Body of pancreas (tissue), 4 donors: ENCODE measurements at regions not wholly inside any gene's neighbourhood (a gene's known extent, or its start where the extent isn't known, plus 50 kb on each side); places are given as distances from the start of the nearest gene placed in this dataset.

Source experiments
- ATAC-seq: fragments of 150-250 bp; one replicate; pipeline ENCODE4 v1.9.1; 2016
- DNase-seq, 4 donors: peaks; one replicate each; pipeline ENCODE4 v3.0.0-alpha.2; 2019
- H3K27ac ChIP-seq, 4 donors: fragments of 200-600 bp; sonication (generic); 1 replicate in 3 of 4; 2 replicates in 1 of 4; pipeline versions ENCODE4 v1.5.1 to v1.6.1; 2016 to 2019; ENCODE audit warnings: mild to moderate bottlenecking in 1 of 4, mixed read lengths in 1 of 4, moderate library complexity in 1 of 4
- H3K27me3 ChIP-seq, 2 donors: fragments of 200-600 bp; sonication (generic); one replicate each; pipeline ENCODE4 v1.6.0; 2016; ENCODE audit warnings: mild to moderate bottlenecking in 1 of 2
- H3K36me3 ChIP-seq, 2 donors: fragments of 200-600 bp; sonication (generic); replicated peaks in 1 of 2; 2 replicates each; pipeline ENCODE4 v1.5.1; 2016; ENCODE audit warnings: low read depth in 2 of 2; ENCODE audit not compliant: insufficient read depth in 1 of 2
- H3K4me1 ChIP-seq: fragments of 200-600 bp; sonication (generic); one replicate; pipeline ENCODE4 v1.6.0; 2016
- H3K4me3 ChIP-seq, 2 donors: fragments of 200-600 bp; sonication (generic); 1 replicate in 1 of 2; 2 replicates in 1 of 2; pipeline ENCODE4 v1.5.1; 2016 to 2019
- H3K9me3 ChIP-seq, 3 donors: fragments of 200-600 bp; sonication (generic); 1 replicate in 2 of 3; 2 replicates in 1 of 3; pipeline ENCODE4 v1.5.1; 2016
- CTCF ChIP-seq, 7 experiments: fragments of 450-650 bp in 4 of 7; fragments of 200-600 bp in 3 of 7; sonication (generic) in 3 of 7; IDR thresholded peaks; one replicate each; pipeline ENCODE4 v1.5.1; 2016 to 2019; ENCODE audit warnings: antibody characterized with exemption in 7 of 7
- POLR2A ChIP-seq, 3 donors: fragments of 450-650 bp; IDR thresholded peaks; one replicate each; pipeline ENCODE4 v1.6.1; 2016; ENCODE audit warnings: antibody characterized with exemption in 3 of 3, mild to moderate bottlenecking in 2 of 3
- WGBS, 2 donors: methylation state at CpG; one replicate each; pipeline ENCODE4 v1.1.5; 2017; 5-methylcytosine and 5-hydroxymethylcytosine counted together
- intact Hi-C: fragments of 100-400 bp; cut with DNase I; formaldehyde crosslinking; loops from one replicate; pipeline ENCODE4 v1.15.1; 2023

- peaks cover 2% of the 10 kb centered on the region for H3K4me1 ChIP-seq
- H3K27ac ChIP-seq, result no peak overlapping the region
- DNase-seq (no peak), ATAC-seq (no peak)
- no peaks in the 10 kb centered on the region for H3K27me3 ChIP-seq
- no peak overlapping the region for H3K4me3 ChIP-seq
- no peaks in the 10 kb centered on the region for H3K9me3 ChIP-seq
- TF ChIP-seq CTCF (IDR thresholded peaks at IDR 0.05) (no peak), POLR2A (IDR thresholded peaks at IDR 0.05) (no peak)
- WGBS, 2 donors, result 73 to 98% methylated on average over 2 of the region's 2 CpGs
- H3K36me3 ChIP-seq, result no peaks in the 10 kb centered on the region
- intact Hi-C loops, result loop anchor here (5.0 kb wide), 1 partner anchor 78 kb away; no protein-coding TSS in a partner anchor
Observed at GRCh38 chr1:112800289-112800688, 85.2 kb upstream of the PPM1J start.

GRCh38 chr1:112798292-112798691, 83.2 kb upstream of the PPM1J start:
- no peaks in the 10 kb centered on the region for H3K9me3 ChIP-seq
- DNase-seq (no peak), ATAC-seq (no peak)
- WGBS, 2 donors, result 63 to 79% methylated on average over 3 of the region's 3 CpGs
- H3K36me3 ChIP-seq, result no peaks in the 10 kb centered on the region
- TF ChIP-seq POLR2A (IDR thresholded peaks at IDR 0.05), result no peak
- no peak for TF ChIP-seq CTCF (IDR thresholded peaks at IDR 0.05)
- no peaks in the 10 kb centered on the region for H3K27me3 ChIP-seq
- intact Hi-C loops, result no loop called here
- H3K27ac ChIP-seq, result no peak overlapping the region
- no peak overlapping the region for H3K4me3 ChIP-seq
- H3K4me1 ChIP-seq, result peaks cover 7% of the 10 kb centered on the region

- 56 to 81% methylated on average over 2 of the region's 2 CpGs for WGBS, 2 donors
- intact Hi-C loops, result no loop called here
- DNase-seq (no peak), ATAC-seq (no peak)
- H3K4me1 ChIP-seq, result peaks cover 7% of the 10 kb centered on the region
- TF ChIP-seq POLR2A (IDR thresholded peaks at IDR 0.05), result no peak
- TF ChIP-seq CTCF (IDR thresholded peaks at IDR 0.05), result no peak
- no peaks in the 10 kb centered on the region for H3K9me3 ChIP-seq
- H3K27ac ChIP-seq, result no peak overlapping the region
- H3K27me3 ChIP-seq, result no peaks in the 10 kb centered on the region
- H3K4me3 ChIP-seq, result no peak overlapping the region
- H3K36me3 ChIP-seq, result no peaks in the 10 kb centered on the region
Observed at GRCh38 chr1:112797224-112797623, 82.1 kb upstream of the PPM1J start.

GRCh38 chr1:112794654-112795239, 79.6 kb upstream of the PPM1J start:
- Histone ChIP-seq H3K4me3 (no peak overlapping the region), H3K27ac (peak overlapping the region in 1 of 4 donors; percentile 6), H3K27me3 (no peaks in the 10 kb centered on the region), H3K36me3 (no peaks in the 10 kb centered on the region), H3K9me3 (no peaks in the 10 kb centered on the region), H3K4me1 (peaks cover 7% of the 10 kb centered on the region)
- ATAC-seq (no peak), DNase-seq (no peak)
- 62 to 72% methylated on average over 4 of the region's 4 CpGs for WGBS, 2 donors
- intact Hi-C loops, result no loop called here
- TF ChIP-seq POLR2A (IDR thresholded peaks at IDR 0.05) (no peak), CTCF (IDR thresholded peaks at IDR 0.05) (no peak)
